Small intestine (tissue), 7 donors: ENCODE measurements at regions not wholly inside any gene's neighbourhood (a gene's known extent, or its start where the extent isn't known, plus 50 kb on each side); places are given as distances from the start of the nearest gene placed in this dataset.

Source experiments
- DNase-seq, 2 donors: peaks; one replicate each; pipeline versions ENCODE4 v3.0.0 to v3.0.0-alpha.2; 2013
- FAIRE-seq: peaks from 2 replicates; lab custom pipeline; 2012; peaks lifted over from hg19 to GRCh38; lab: Jason Lieb, UNC
- H3K27ac ChIP-seq, 3 donors: one replicate each; pipeline ENCODE4 v1.5.1; 2013; ENCODE audit warnings: low read length in 2 of 3, mild to moderate bottlenecking in 2 of 3, control low read depth in 1 of 3, inconsistent platforms in 1 of 3, low read depth in 1 of 3, moderate library complexity in 1 of 3
- H3K27me3 ChIP-seq, 3 donors: one replicate each; pipeline ENCODE4 v1.6.1; 2013; ENCODE audit warnings: low read length in 3 of 3, inconsistent platforms in 1 of 3; ENCODE audit not compliant: control insufficient read depth in 3 of 3, insufficient read depth in 3 of 3
- H3K36me3 ChIP-seq, 3 donors: one replicate each; pipeline ENCODE4 v1.6.1; 2013; ENCODE audit warnings: low read length in 3 of 3, inconsistent platforms in 1 of 3, low read depth in 1 of 3, mild to moderate bottlenecking in 1 of 3, moderate library complexity in 1 of 3; ENCODE audit not compliant: control insufficient read depth in 3 of 3, insufficient read depth in 2 of 3
- H3K4me1 ChIP-seq, 3 donors: one replicate each; pipeline ENCODE4 v1.6.1; 2013; ENCODE audit warnings: low read length in 2 of 3, inconsistent platforms in 1 of 3, low read depth in 1 of 3, mild to moderate bottlenecking in 1 of 3, moderate library complexity in 1 of 3; ENCODE audit not compliant: control insufficient read depth in 3 of 3, insufficient read depth in 2 of 3
- H3K4me3 ChIP-seq, 3 donors: one replicate each; pipeline ENCODE4 v1.5.1; 2013; ENCODE audit warnings: low read length in 3 of 3, control low read depth in 1 of 3, inconsistent platforms in 1 of 3, low read depth in 1 of 3, mild to moderate bottlenecking in 1 of 3, moderate library complexity in 1 of 3
- H3K9me3 ChIP-seq, 2 donors: one replicate each; pipeline ENCODE4 v1.6.1; 2013; ENCODE audit warnings: low read depth in 1 of 2, low read length in 1 of 2; ENCODE audit not compliant: control insufficient read depth in 2 of 2, insufficient read depth in 1 of 2
- WGBS, 3 donors: extraction: QIAGEN DNeasy Blood & Tissue Kit; methylation state at CpG; one replicate each; pipeline ENCODE4 v1.1.7; 2013; 5-methylcytosine and 5-hydroxymethylcytosine counted together
- donor health status: healthy with polysubstance abuse.
- donor health status: control.
- donor health status: control.
- donor health status: Bipolar disorder and iron deficiency.
- donor health status: healthy.

DNA sequence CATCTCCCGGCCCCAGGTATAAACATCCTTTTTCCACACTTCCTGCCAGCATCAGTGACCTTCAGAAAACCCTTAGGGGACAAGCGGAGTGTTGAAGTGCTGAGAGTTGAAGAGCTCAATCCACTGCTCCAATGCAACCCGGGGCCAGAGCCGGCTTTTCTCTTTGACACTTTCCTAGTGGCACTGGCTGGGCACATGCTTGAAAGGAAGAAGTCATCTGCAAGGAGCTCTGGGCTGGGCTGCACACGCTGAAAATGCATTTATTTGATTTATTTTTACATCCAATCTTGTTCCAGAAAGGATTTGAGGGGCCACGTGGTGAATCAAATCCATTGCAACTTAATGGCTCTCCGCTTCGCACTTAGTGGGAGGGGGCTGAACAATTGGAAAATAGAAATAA is 229.0 kb upstream of the DIO3 start:
- Histone ChIP-seq H3K27ac (peak overlapping the region in 1 of 3 donors; percentile 7), H3K36me3 (no peaks in the 10 kb centered on the region), H3K9me3 (no peaks in the 10 kb centered on the region), H3K27me3 (peaks cover 0 to 2% (median 0%) of the 10 kb centered on the region in 3 donors), H3K4me1 (peaks cover 0 to 27% (median 0%) of the 10 kb centered on the region in 3 donors), H3K4me3 (no peak overlapping the region)
- DNase-seq (no peak), FAIRE-seq (no peak)
- 72 to 76% (median 74%) methylated on average over 8 of the region's 8 CpGs for WGBS, 3 donors

- no peaks in the 10 kb centered on the region for H3K9me3 ChIP-seq
- H3K4me3 ChIP-seq: no peak overlapping the region
- H3K36me3 ChIP-seq: no peaks in the 10 kb centered on the region
- H3K4me1 ChIP-seq: peaks cover 0 to 27% (median 0%) of the 10 kb centered on the region in 3 donors
- H3K27me3 ChIP-seq: peaks cover 0 to 2% (median 0%) of the 10 kb centered on the region in 3 donors
- H3K27ac ChIP-seq: no peak overlapping the region
- no peak for DNase-seq
- 78 to 86% (median 80%) methylated on average over 20 of the region's 20 CpGs for WGBS, 3 donors
- FAIRE-seq: no peak
Measured at GRCh38 chr14:101333335-101334280, 227.7 kb upstream of the DIO3 start.

GRCh38 chr14:101334656-101335055 is 226.6 kb upstream of the DIO3 start:
- WGBS, 3 donors: 63 to 76% (median 69%) methylated on average over 9 of the region's 9 CpGs
- Histone ChIP-seq H3K36me3 (no peaks in the 10 kb centered on the region), H3K4me3 (no peak overlapping the region), H3K4me1 (peaks cover 0 to 27% (median 0%) of the 10 kb centered on the region in 3 donors), H3K9me3 (no peaks in the 10 kb centered on the region), H3K27ac (no peak overlapping the region), H3K27me3 (peaks cover 0 to 2% (median 0%) of the 10 kb centered on the region in 3 donors)
- DNase-seq: peak in 1 of 2 donors; percentile 67
- FAIRE-seq: no peak

GRCh38 chr14:101335061-101335661 is 226.1 kb upstream of the DIO3 start:
- FAIRE-seq: no peak
- peak in 1 of 2 donors; percentile 50 for DNase-seq
- Histone ChIP-seq H3K36me3 (no peaks in the 10 kb centered on the region), H3K4me3 (no peak overlapping the region), H3K27ac (no peak overlapping the region), H3K27me3 (peaks cover 0 to 2% (median 0%) of the 10 kb centered on the region in 3 donors), H3K9me3 (no peaks in the 10 kb centered on the region), H3K4me1 (peaks cover 0 to 27% (median 0%) of the 10 kb centered on the region in 3 donors)
- 48 to 61% (median 58%) methylated on average over 13 of the region's 13 CpGs for WGBS, 3 donors

DNA sequence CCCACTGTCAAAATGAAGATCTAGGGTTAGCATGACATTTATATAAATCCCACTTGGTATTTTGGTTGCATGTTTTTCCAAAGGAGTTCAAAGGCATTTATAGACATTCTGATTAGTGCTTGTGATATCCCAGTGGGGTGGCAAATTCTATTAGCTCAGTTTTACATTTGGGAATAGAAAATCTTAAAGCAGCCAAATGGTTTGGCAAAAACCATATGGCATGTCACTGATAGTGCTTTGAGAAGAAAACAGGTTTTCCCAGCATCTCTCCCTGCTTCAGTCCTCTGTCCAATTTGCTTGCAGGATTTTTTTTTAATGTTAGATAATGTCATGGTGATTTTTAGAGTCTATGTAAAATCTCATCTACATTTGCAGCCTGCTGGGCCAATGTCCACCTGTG is 225.1 kb upstream of the DIO3 start:
- H3K36me3 ChIP-seq: no peaks in the 10 kb centered on the region
- H3K4me3 ChIP-seq: no peak overlapping the region
- peaks cover 0 to 2% (median 0%) of the 10 kb centered on the region in 3 donors for H3K27me3 ChIP-seq
- no peak for FAIRE-seq
- no peak for DNase-seq
- no peaks in the 10 kb centered on the region for H3K9me3 ChIP-seq
- no peak overlapping the region for H3K27ac ChIP-seq
- H3K4me1 ChIP-seq: peaks cover 0 to 21% (median 0%) of the 10 kb centered on the region in 3 donors

DNA sequence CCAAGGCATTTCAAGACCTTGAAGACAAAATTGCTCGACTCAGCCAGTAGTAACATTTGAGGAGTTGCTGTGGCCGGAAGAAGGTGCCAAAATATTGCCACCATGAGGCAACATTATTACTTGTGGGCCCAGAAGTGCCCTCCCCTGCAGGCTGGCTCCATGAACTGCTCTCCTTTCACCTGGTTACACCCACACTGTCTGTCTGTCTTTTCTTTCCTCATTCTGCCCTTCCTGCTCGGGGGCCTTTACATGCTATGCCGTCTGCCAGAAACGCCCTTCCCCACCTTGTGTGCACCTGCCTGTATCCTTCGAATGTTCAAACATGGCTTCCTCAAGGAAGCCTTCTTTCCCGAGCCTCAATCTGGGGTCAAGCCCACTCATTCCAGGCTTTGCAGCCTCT is 224.2 kb upstream of the DIO3 start:
- no peak for FAIRE-seq
- H3K27me3 ChIP-seq: peaks cover 0 to under 1% (median 0%) of the 10 kb centered on the region in 3 donors
- H3K36me3 ChIP-seq: no peaks in the 10 kb centered on the region
- H3K27ac ChIP-seq: no peak overlapping the region
- WGBS, 3 donors: 73 to 86% (median 73%) methylated on average over 7 of the region's 7 CpGs
- no peaks in the 10 kb centered on the region for H3K9me3 ChIP-seq
- no peak overlapping the region for H3K4me3 ChIP-seq
- peaks cover 0 to 16% (median 0%) of the 10 kb centered on the region in 3 donors for H3K4me1 ChIP-seq
- DNase-seq: no peak

- H3K27me3 ChIP-seq: no peaks in the 10 kb centered on the region
- FAIRE-seq (no peak), DNase-seq (no peak)
- H3K27ac ChIP-seq: no peak overlapping the region
- no peaks in the 10 kb centered on the region for H3K4me1 ChIP-seq
- no peaks in the 10 kb centered on the region for H3K36me3 ChIP-seq
- no peaks in the 10 kb centered on the region for H3K9me3 ChIP-seq
- no peak overlapping the region for H3K4me3 ChIP-seq
- 81 to 90% (median 84%) methylated on average over 8 of the region's 8 CpGs for WGBS, 3 donors
Measured at GRCh38 chr14:101340556-101340955, 220.7 kb upstream of the DIO3 start.

DNA sequence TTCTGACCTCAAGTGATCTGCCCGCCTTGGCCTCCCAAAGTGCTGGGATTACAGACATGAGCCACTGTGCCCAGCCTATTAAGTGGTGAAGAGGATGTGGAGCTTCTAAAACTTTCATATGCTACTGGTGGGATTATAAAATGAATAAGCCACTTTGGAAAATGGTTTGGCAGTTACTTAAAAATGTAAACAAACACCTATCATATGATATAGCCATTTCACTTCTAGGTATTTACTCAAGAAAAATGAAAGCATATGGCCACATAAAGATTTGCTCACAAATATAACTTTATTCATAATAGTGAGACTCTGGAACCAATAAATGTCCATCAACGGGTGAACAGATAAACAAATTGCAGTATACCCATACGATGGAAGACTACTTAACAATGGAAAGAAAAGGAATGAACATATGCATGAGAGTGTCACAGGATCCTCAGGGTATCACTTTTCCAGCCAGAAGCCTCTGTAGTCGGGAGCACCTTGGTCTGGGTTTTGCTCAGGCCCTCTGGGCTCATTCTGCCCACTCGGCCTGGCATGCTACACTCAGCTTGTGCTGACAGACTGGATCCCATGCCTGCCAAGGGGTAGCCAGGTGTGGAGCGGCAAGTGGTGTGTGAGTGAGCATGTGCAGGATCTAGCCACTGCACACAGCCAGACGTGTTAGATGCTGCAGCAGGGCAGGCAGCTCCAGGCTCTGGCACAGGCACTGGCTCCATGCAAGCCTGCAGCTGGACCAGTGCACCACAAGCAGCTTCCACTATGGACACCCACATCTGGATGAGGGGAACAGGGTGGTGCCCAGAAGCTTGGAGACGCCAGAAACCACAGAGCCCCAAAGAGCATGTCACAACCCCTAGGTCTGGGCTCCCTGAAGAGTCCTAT is 213.2 kb upstream of the DIO3 start:
- FAIRE-seq: no peak
- Histone ChIP-seq H3K27ac (no peak overlapping the region), H3K36me3 (no peaks in the 10 kb centered on the region), H3K4me3 (no peak overlapping the region), H3K27me3 (no peaks in the 10 kb centered on the region), H3K9me3 (peaks cover 0 to 12% of the 10 kb centered on the region in 2 donors), H3K4me1 (no peaks in the 10 kb centered on the region)
- no peak for DNase-seq
- WGBS, 3 donors: 79 to 88% (median 82%) methylated on average over 8 of the region's 8 CpGs
